ENCODE measurements at regions not wholly inside any gene's neighbourhood (a gene's known extent, or its start where the extent isn't known, plus 50 kb on each side); places are given as distances from the start of the nearest gene placed in this dataset.

GRCh38 chr16:26189536-26189935, 497.8 kb downstream of the HS3ST4 start:
- Histone ChIP-seq H3K4me3 (ENCODE audit: control insufficient read depth in 2 of 3, extremely low read depth in 1 of 3, insufficient read depth in 2 of 3, low read depth in 1 of 3, low read length in 3 of 3) (no peak overlapping the region), H3K9ac (ENCODE audit: control insufficient read depth, extremely low read depth, insufficient read depth, low read length) (no peak overlapping the region), H3K4me1 (ENCODE audit: control insufficient read depth, extremely low read depth, insufficient read depth, low read length) (no peaks in the 10 kb centered on the region), H4K20me1 (ENCODE audit: control insufficient read depth, extremely low read depth, insufficient read depth, low read length) (no peaks in the 10 kb centered on the region), H3K79me2 (ENCODE audit: control insufficient read depth, insufficient read depth, low read length) (no peaks in the 10 kb centered on the region), H2AFZ (ENCODE audit: control insufficient read depth, low read length) (no peak overlapping the region), H3K9me1 (ENCODE audit: control insufficient read depth, extremely low read depth, insufficient read depth, low read length) (no peaks in the 10 kb centered on the region), H3K4me2 (ENCODE audit: control insufficient read depth, extremely low read depth, insufficient read depth, low read depth, low read length) (no peak overlapping the region), H3K36me3 (ENCODE audit: control insufficient read depth in 2 of 2, extremely low read depth in 1 of 2, insufficient read depth in 2 of 2, low read length in 2 of 2) (no peaks in the 10 kb centered on the region), H3K27ac (ENCODE audit: control insufficient read depth, insufficient read depth, low read length) (no peak overlapping the region), H3K27me3 (ENCODE audit: control insufficient read depth, extremely low read depth, insufficient read depth, low read length) (no peaks in the 10 kb centered on the region), H3K9me3 (ENCODE audit: control insufficient read depth, low read depth, low read length) (peaks cover 2% of the 10 kb centered on the region)
- TF ChIP-seq EZH2 (IDR thresholded peaks at IDR 0.05; ENCODE audit: low read length): no peak
- TF ChIP-seq, protein P1, sequence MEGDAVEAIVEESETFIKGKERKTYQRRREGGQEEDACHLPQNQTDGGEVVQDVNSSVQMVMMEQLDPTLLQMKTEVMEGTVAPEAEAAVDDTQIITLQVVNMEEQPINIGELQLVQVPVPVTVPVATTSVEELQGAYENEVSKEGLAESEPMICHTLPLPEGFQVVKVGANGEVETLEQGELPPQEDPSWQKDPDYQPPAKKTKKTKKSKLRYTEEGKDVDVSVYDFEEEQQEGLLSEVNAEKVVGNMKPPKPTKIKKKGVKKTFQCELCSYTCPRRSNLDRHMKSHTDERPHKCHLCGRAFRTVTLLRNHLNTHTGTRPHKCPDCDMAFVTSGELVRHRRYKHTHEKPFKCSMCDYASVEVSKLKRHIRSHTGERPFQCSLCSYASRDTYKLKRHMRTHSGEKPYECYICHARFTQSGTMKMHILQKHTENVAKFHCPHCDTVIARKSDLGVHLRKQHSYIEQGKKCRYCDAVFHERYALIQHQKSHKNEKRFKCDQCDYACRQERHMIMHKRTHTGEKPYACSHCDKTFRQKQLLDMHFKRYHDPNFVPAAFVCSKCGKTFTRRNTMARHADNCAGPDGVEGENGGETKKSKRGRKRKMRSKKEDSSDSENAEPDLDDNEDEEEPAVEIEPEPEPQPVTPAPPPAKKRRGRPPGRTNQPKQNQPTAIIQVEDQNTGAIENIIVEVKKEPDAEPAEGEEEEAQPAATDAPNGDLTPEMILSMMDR (optimal IDR thresholded peaks at IDR 0.05 in 1 of 3, IDR thresholded peaks at IDR 0.05 in 1 of 3, conservative IDR thresholded peaks at IDR 0.05 in 1 of 3; ENCODE audit: extremely low read depth in 1 of 3, insufficient read depth in 2 of 3, low read length in 3 of 3): no peak
- FAIRE-seq (no peak), DNase-seq (ENCODE audit: low read depth, low spot score) (no peak)
- dilution Hi-C loops (cut with MboI; ENCODE audit: extremely low pct_ligation_motif_present, low sequenced_read_pairs): no loop called here

DNA sequence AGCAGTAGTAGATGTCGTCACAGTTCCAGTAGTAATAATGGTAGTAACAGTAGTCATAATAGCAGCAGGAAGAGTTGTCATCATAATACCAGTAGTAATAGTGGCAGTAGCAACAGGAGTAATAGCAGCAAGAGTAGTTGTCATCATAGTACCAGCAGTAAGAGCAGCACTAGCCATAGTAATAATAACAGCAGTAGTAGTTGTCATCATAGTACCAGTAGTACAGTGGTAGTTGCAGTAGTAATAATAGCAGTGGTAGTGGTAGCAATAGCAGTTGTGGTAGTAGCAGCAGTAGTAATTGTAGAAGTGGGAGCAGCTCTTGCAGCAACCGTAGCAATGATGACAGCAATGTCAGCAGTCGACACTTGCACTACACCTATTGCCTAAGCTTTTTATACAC, 502.8 kb downstream of the HS3ST4 start:
- H3K9ac ChIP-seq (ENCODE audit: control insufficient read depth, extremely low read depth, insufficient read depth, low read length): no peak overlapping the region
- dilution Hi-C loops (cut with MboI; ENCODE audit: extremely low pct_ligation_motif_present, low sequenced_read_pairs): no loop called here
- H2AFZ ChIP-seq (ENCODE audit: control insufficient read depth, low read length): no peak overlapping the region
- FAIRE-seq (no peak), DNase-seq (ENCODE audit: low read depth, low spot score) (no peak)
- H3K9me1 ChIP-seq (ENCODE audit: control insufficient read depth, extremely low read depth, insufficient read depth, low read length): no peaks in the 10 kb centered on the region
- H3K27ac ChIP-seq (ENCODE audit: control insufficient read depth, insufficient read depth, low read length): no peak overlapping the region
- H3K4me3 ChIP-seq (ENCODE audit: control insufficient read depth in 2 of 3, extremely low read depth in 1 of 3, insufficient read depth in 2 of 3, low read depth in 1 of 3, low read length in 3 of 3): no peak overlapping the region
- no peaks in the 10 kb centered on the region for H3K27me3 ChIP-seq (ENCODE audit: control insufficient read depth, extremely low read depth, insufficient read depth, low read length)
- H3K4me1 ChIP-seq (ENCODE audit: control insufficient read depth, extremely low read depth, insufficient read depth, low read length): no peaks in the 10 kb centered on the region
- H3K79me2 ChIP-seq (ENCODE audit: control insufficient read depth, insufficient read depth, low read length): no peaks in the 10 kb centered on the region
- H3K9me3 ChIP-seq (ENCODE audit: control insufficient read depth, low read depth, low read length): peaks cover 3% of the 10 kb centered on the region
- H4K20me1 ChIP-seq (ENCODE audit: control insufficient read depth, extremely low read depth, insufficient read depth, low read length): no peaks in the 10 kb centered on the region
- no peak overlapping the region for H3K4me2 ChIP-seq (ENCODE audit: control insufficient read depth, extremely low read depth, insufficient read depth, low read depth, low read length)
- TF ChIP-seq, protein P1 (optimal IDR thresholded peaks at IDR 0.05 in 1 of 3, IDR thresholded peaks at IDR 0.05 in 1 of 3, conservative IDR thresholded peaks at IDR 0.05 in 1 of 3; ENCODE audit: extremely low read depth in 1 of 3, insufficient read depth in 2 of 3, low read length in 3 of 3): no peak
- no peak for TF ChIP-seq EZH2 (IDR thresholded peaks at IDR 0.05; ENCODE audit: low read length)
- H3K36me3 ChIP-seq (ENCODE audit: control insufficient read depth in 2 of 2, extremely low read depth in 1 of 2, insufficient read depth in 2 of 2, low read length in 2 of 2): no peaks in the 10 kb centered on the region
